ENCODE measurements at regions not wholly inside any gene's neighbourhood (a gene's known extent, or its start where the extent isn't known, plus 50 kb on each side); places are given as distances from the start of the nearest gene placed in this dataset.

- TF ChIP-seq, protein P1, sequence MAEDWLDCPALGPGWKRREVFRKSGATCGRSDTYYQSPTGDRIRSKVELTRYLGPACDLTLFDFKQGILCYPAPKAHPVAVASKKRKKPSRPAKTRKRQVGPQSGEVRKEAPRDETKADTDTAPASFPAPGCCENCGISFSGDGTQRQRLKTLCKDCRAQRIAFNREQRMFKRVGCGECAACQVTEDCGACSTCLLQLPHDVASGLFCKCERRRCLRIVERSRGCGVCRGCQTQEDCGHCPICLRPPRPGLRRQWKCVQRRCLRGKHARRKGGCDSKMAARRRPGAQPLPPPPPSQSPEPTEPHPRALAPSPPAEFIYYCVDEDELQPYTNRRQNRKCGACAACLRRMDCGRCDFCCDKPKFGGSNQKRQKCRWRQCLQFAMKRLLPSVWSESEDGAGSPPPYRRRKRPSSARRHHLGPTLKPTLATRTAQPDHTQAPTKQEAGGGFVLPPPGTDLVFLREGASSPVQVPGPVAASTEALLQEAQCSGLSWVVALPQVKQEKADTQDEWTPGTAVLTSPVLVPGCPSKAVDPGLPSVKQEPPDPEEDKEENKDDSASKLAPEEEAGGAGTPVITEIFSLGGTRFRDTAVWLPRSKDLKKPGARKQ (CRISPR knock-in tag; IDR thresholded peaks at IDR 0.05) = no peak
- no peak overlapping the region for H3K4me3 ChIP-seq
- no peaks in the 10 kb centered on the region for H3K4me1 ChIP-seq (replicated peaks in 1 of 2; ENCODE audit: control insufficient read depth in 2 of 2, insufficient read depth in 2 of 2, low read length in 2 of 2)
- intact Hi-C loops (cut with micrococcal nuclease) = no loop called here
- ChIA-PET CTCF (ENCODE audit: low intra/inter-chr PET ratio) (no interaction called here), POLR2A (no interaction called here)
- no peak overlapping the region for H3K9ac ChIP-seq (ENCODE audit: insufficient read depth in 1 of 2, low read depth in 2 of 2, low read length in 2 of 2)
- no peaks in the 10 kb centered on the region for H3K27me3 ChIP-seq (ENCODE audit: control insufficient read depth in 2 of 2, insufficient read depth in 2 of 2, low read length in 2 of 2)
- no peaks in the 10 kb centered on the region for H3K9me1 ChIP-seq (ENCODE audit: control insufficient read depth, insufficient read depth, low read length)
- H3K9me3 ChIP-seq (replicated peaks; ENCODE audit: control insufficient read depth, insufficient read depth, low read depth, low read length) = no peaks in the 10 kb centered on the region
- H2AFZ ChIP-seq (ENCODE audit: low read depth, low read length) = no peak overlapping the region
- H3K79me2 ChIP-seq (ENCODE audit: control insufficient read depth, insufficient read depth, low read length) = no peaks in the 10 kb centered on the region
- no peak for FAIRE-seq
- WGBS (ENCODE audit: insufficient coverage, low coverage, missing lambda C conversion rate) = 0% methylated on average over 5 of the region's 5 CpGs
- no peak overlapping the region for H3K4me2 ChIP-seq (ENCODE audit: insufficient read depth, low read length)
- no peak for DNase-seq (ENCODE audit: extremely low read depth in 1 of 4, low spot score in 3 of 4)
- ATAC-seq = no peak
- BruUV-seq (replicated peaks) = no TSS peak
- in situ Hi-C loops (cut with MboI) = no loop called here
- H3K36me3 ChIP-seq (ENCODE audit: control insufficient read depth, insufficient read depth, low read length) = no peaks in the 10 kb centered on the region
- H3K27ac ChIP-seq (ENCODE audit: extremely low read depth, low read depth, low read length) = no peak overlapping the region
- no peaks in the 10 kb centered on the region for H4K20me1 ChIP-seq (replicated peaks; ENCODE audit: control insufficient read depth, insufficient read depth, low read length)
Observed at GRCh38 chr13:74675182-74675581, 541.0 kb upstream of the KLF12 start.

DNA sequence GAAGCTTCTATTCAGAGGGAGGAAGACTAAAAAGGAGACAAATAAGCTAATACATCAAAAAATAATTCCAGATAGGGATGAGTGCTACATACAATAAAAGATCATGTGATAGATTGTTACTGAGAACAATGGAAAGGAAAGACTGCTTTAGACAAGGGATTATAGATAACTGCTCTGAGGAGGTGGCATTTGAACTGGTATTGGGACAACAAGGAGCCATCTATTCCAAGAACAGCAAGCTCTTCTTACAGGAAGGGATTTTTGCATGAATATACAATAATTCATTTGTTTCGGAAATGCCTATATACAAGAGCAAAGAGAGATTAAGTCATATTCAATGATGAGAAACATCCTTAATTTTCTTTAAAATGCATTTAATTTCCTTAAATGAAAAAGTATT, 540.5 kb upstream of the KLF12 start:
- no peak overlapping the region for H2AFZ ChIP-seq (ENCODE audit: low read depth, low read length)
- in situ Hi-C loops (cut with MboI) = no loop called here
- FAIRE-seq (no peak), DNase-seq (ENCODE audit: extremely low read depth in 1 of 4, low spot score in 3 of 4) (no peak), ATAC-seq (no peak)
- H3K4me3 ChIP-seq = no peak overlapping the region
- CTCF ChIA-PET (ENCODE audit: low intra/inter-chr PET ratio) = no interaction called here
- no TSS peak for BruUV-seq (replicated peaks)
- POLR2A ChIA-PET = no interaction called here
- no peaks in the 10 kb centered on the region for H3K4me1 ChIP-seq (replicated peaks in 1 of 2; ENCODE audit: control insufficient read depth in 2 of 2, insufficient read depth in 2 of 2, low read length in 2 of 2)
- H3K9ac ChIP-seq (ENCODE audit: insufficient read depth in 1 of 2, low read depth in 2 of 2, low read length in 2 of 2) = no peak overlapping the region
- WGBS (ENCODE audit: insufficient coverage, low coverage, missing lambda C conversion rate) = 6% methylated on average over 1 of the region's 1 CpG
- no peaks in the 10 kb centered on the region for H4K20me1 ChIP-seq (replicated peaks; ENCODE audit: control insufficient read depth, insufficient read depth, low read length)
- no peak overlapping the region for H3K27ac ChIP-seq (ENCODE audit: extremely low read depth, low read depth, low read length)
- H3K79me2 ChIP-seq (ENCODE audit: control insufficient read depth, insufficient read depth, low read length) = no peaks in the 10 kb centered on the region
- no peaks in the 10 kb centered on the region for H3K9me1 ChIP-seq (ENCODE audit: control insufficient read depth, insufficient read depth, low read length)
- no peaks in the 10 kb centered on the region for H3K9me3 ChIP-seq (replicated peaks; ENCODE audit: control insufficient read depth, insufficient read depth, low read depth, low read length)
- no peaks in the 10 kb centered on the region for H3K36me3 ChIP-seq (ENCODE audit: control insufficient read depth, insufficient read depth, low read length)
- no peaks in the 10 kb centered on the region for H3K27me3 ChIP-seq (ENCODE audit: control insufficient read depth in 2 of 2, insufficient read depth in 2 of 2, low read length in 2 of 2)
- intact Hi-C loops (cut with micrococcal nuclease) = no loop called here
- H3K4me2 ChIP-seq (ENCODE audit: insufficient read depth, low read length) = no peak overlapping the region
- TF ChIP-seq MECOM (CRISPR knock-in tag; IDR thresholded peaks at IDR 0.05) (no peak), NFIX (CRISPR knock-in tag; IDR thresholded peaks at IDR 0.05; ENCODE audit: low read depth) (no peak), MTF1 (CRISPR knock-in tag; IDR thresholded peaks at IDR 0.05; ENCODE audit: borderline replicate concordance) (no peak), ZC3H4 (CRISPR knock-in tag; IDR thresholded peaks at IDR 0.05; ENCODE audit: borderline replicate concordance) (no peak), ZNF766 (CRISPR knock-in tag; conservative IDR thresholded peaks at IDR 0.05) (no peak), STAG1 (CRISPR knock-in tag; IDR thresholded peaks at IDR 0.05; ENCODE audit: borderline replicate concordance) (no peak), ZKSCAN3 (CRISPR knock-in tag; IDR thresholded peaks at IDR 0.05) (no peak), TCF15 (CRISPR knock-in tag; IDR thresholded peaks at IDR 0.05) (no peak)
- TF ChIP-seq, protein P2, sequence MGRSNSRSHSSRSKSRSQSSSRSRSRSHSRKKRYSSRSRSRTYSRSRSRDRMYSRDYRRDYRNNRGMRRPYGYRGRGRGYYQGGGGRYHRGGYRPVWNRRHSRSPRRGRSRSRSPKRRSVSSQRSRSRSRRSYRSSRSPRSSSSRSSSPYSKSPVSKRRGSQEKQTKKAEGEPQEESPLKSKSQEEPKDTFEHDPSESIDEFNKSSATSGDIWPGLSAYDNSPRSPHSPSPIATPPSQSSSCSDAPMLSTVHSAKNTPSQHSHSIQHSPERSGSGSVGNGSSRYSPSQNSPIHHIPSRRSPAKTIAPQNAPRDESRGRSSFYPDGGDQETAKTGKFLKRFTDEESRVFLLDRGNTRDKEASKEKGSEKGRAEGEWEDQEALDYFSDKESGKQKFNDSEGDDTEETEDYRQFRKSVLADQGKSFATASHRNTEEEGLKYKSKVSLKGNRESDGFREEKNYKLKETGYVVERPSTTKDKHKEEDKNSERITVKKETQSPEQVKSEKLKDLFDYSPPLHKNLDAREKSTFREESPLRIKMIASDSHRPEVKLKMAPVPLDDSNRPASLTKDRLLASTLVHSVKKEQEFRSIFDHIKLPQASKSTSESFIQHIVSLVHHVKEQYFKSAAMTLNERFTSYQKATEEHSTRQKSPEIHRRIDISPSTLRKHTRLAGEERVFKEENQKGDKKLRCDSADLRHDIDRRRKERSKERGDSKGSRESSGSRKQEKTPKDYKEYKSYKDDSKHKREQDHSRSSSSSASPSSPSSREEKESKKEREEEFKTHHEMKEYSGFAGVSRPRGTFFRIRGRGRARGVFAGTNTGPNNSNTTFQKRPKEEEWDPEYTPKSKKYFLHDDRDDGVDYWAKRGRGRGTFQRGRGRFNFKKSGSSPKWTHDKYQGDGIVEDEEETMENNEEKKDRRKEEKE (IDR thresholded peaks at IDR 0.05; ENCODE audit: borderline replicate concordance in 1 of 2, control insufficient read depth in 1 of 2, low read depth in 2 of 2, low read length in 1 of 2) = no peak

Data from K562 (cell line).